Parathyroid adenoma (tissue), 2 donors: ENCODE measurements at regions not wholly inside any gene's neighbourhood (a gene's known extent, or its start where the extent isn't known, plus 50 kb on each side); places are given as distances from the start of the nearest gene placed in this dataset.
"Not testable (repeated sequence)": the region's sequence is repeated elsewhere in the genome, so short reads cannot be mapped to it uniquely, and the experiment has no call there.

Experiments
- H2AFZ ChIP-seq: fragments of 300-600 bp; sonication (generic); one replicate; pipeline ENCODE4 v1.7.0; 2017; ENCODE audit warnings: antibody characterized with exemption, mild to moderate bottlenecking
- H3K27ac ChIP-seq: fragments of 300-600 bp; sonication (generic); one replicate; pipeline ENCODE4 v1.7.0; 2017
- H3K27me3 ChIP-seq: fragments of 300-600 bp; sonication (generic); one replicate; pipeline ENCODE4 v1.7.0; 2017; ENCODE audit warnings: low read length; ENCODE audit not compliant: control insufficient read depth, insufficient read depth
- H3K36me3 ChIP-seq: fragments of 300-600 bp; sonication (generic); one replicate; pipeline ENCODE4 v1.7.0; 2017; ENCODE audit warnings: low read length; ENCODE audit not compliant: control insufficient read depth, insufficient read depth
- H3K4me1 ChIP-seq: fragments of 300-600 bp; sonication (generic); one replicate; pipeline ENCODE4 v1.7.0; 2017; ENCODE audit warnings: control low read depth
- H3K4me2 ChIP-seq: fragments of 300-600 bp; sonication (generic); one replicate; pipeline ENCODE4 v1.7.0; 2017; ENCODE audit warnings: low read length
- H3K4me3 ChIP-seq: fragments of 300-600 bp; sonication (generic); one replicate; pipeline ENCODE4 v1.7.0; 2017; ENCODE audit warnings: low read depth, low read length
- H3K79me2 ChIP-seq: fragments of 300-600 bp; sonication (generic); one replicate; pipeline ENCODE4 v1.7.0; 2017; ENCODE audit warnings: control low read depth
- H3K9ac ChIP-seq: fragments of 300-600 bp; sonication (generic); one replicate; pipeline ENCODE4 v1.7.0; 2017; ENCODE audit warnings: mild to moderate bottlenecking
- H3K9me3 ChIP-seq: fragments of 300-600 bp; sonication (generic); one replicate; pipeline ENCODE4 v1.7.0; 2017; ENCODE audit warnings: low read length; ENCODE audit not compliant: control insufficient read depth
- TF ChIP-seq, protein P1 (sequence below): fragments of 300-600 bp; sonication (generic); IDR thresholded peaks from one replicate; pipeline ENCODE4 v1.7.0; 2017; ENCODE audit warnings: antibody characterized with exemption, mild to moderate bottlenecking
- donor health status: primary hyperparathyroidism.

GRCh38 chr10:65416094-65416493 is 1509.7 kb upstream of the LRRTM3 start:
- H3K4me3 ChIP-seq, result no peak overlapping the region
- H3K4me2 ChIP-seq, result no peak overlapping the region
- H3K9ac ChIP-seq, result no peak overlapping the region
- H3K27me3 ChIP-seq, result no peaks in the 10 kb centered on the region
- no peaks in the 10 kb centered on the region for H3K4me1 ChIP-seq
- TF ChIP-seq, protein P1, sequence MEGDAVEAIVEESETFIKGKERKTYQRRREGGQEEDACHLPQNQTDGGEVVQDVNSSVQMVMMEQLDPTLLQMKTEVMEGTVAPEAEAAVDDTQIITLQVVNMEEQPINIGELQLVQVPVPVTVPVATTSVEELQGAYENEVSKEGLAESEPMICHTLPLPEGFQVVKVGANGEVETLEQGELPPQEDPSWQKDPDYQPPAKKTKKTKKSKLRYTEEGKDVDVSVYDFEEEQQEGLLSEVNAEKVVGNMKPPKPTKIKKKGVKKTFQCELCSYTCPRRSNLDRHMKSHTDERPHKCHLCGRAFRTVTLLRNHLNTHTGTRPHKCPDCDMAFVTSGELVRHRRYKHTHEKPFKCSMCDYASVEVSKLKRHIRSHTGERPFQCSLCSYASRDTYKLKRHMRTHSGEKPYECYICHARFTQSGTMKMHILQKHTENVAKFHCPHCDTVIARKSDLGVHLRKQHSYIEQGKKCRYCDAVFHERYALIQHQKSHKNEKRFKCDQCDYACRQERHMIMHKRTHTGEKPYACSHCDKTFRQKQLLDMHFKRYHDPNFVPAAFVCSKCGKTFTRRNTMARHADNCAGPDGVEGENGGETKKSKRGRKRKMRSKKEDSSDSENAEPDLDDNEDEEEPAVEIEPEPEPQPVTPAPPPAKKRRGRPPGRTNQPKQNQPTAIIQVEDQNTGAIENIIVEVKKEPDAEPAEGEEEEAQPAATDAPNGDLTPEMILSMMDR, result no peak
- no peaks in the 10 kb centered on the region for H3K36me3 ChIP-seq
- no peak overlapping the region for H2AFZ ChIP-seq
- H3K27ac ChIP-seq, result no peak overlapping the region
- no peaks in the 10 kb centered on the region for H3K79me2 ChIP-seq
- no peaks in the 10 kb centered on the region for H3K9me3 ChIP-seq

- TF ChIP-seq, protein P1, result no peak
- no peaks in the 10 kb centered on the region for H3K36me3 ChIP-seq
- no peaks in the 10 kb centered on the region for H3K9me3 ChIP-seq
- no peak overlapping the region for H3K27ac ChIP-seq
- H3K79me2 ChIP-seq, result no peaks in the 10 kb centered on the region
- H3K4me1 ChIP-seq, result no peaks in the 10 kb centered on the region
- no peak overlapping the region for H2AFZ ChIP-seq
- H3K27me3 ChIP-seq, result no peaks in the 10 kb centered on the region
- H3K4me2 ChIP-seq, result no peak overlapping the region
- no peak overlapping the region for H3K4me3 ChIP-seq
- H3K9ac ChIP-seq, result no peak overlapping the region
Measured at GRCh38 chr10:65419629-65420028, 1506.2 kb upstream of the LRRTM3 start.

DNA sequence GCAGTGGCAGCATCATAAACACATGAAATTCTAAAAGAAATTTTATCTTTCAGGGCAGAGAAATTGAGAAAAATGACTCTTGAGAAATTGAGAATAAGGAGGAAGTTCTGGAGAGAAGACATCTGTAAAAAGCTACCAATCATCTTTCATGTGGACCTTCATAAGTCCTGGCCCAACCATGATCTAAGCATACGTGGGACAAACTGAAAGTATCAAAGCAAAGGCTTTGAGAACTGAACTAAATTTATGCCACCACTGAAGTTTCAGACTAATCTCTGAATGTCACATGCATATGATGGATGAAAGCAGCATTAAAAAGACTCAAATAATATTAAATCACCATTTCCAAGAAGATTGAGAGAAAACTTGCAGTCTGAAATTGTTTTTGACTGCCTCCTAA is 1502.8 kb upstream of the LRRTM3 start:
- TF ChIP-seq, protein P1, result no peak
- no peak overlapping the region for H3K4me3 ChIP-seq
- no peak overlapping the region for H2AFZ ChIP-seq
- no peaks in the 10 kb centered on the region for H3K79me2 ChIP-seq
- no peak overlapping the region for H3K4me2 ChIP-seq
- H3K36me3 ChIP-seq, result no peaks in the 10 kb centered on the region
- H3K27me3 ChIP-seq, result no peaks in the 10 kb centered on the region
- no peaks in the 10 kb centered on the region for H3K4me1 ChIP-seq
- no peak overlapping the region for H3K9ac ChIP-seq
- no peak overlapping the region for H3K27ac ChIP-seq
- H3K9me3 ChIP-seq, result no peaks in the 10 kb centered on the region

DNA sequence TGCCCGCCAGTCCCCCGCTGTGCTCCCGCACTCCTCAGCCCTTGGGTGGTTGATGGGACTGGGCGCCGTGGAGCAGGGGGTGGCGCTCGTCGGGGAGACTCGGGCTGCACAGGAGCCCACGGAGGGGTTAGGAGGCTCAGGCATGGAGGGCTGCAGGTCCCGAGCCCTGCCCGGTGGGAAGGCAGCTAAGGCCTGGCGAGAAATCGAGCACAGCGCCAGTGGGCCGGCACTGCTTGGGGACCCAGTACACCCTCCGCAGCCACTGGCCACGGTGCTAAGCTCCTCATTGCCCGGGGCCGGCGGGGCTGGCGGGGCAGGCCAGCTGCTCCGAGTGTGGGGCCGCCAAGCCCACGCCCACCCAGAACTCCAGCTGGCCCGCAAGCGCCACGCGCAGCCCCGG is 1496.5 kb upstream of the LRRTM3 start:
- not testable (repeated sequence) for H3K27me3 ChIP-seq, H3K79me2 ChIP-seq, H3K27ac ChIP-seq, H3K36me3 ChIP-seq, H3K4me3 ChIP-seq, H3K4me2 ChIP-seq, H3K9me3 ChIP-seq, H2AFZ ChIP-seq, H3K4me1 ChIP-seq, H3K9ac ChIP-seq

GRCh38 chr10:65430979-65431378 is 1494.9 kb upstream of the LRRTM3 start:
- Histone ChIP-seq H3K27ac (no peak overlapping the region), H3K9me3 (no peaks in the 10 kb centered on the region), H3K4me2 (no peak overlapping the region), H3K36me3 (no peaks in the 10 kb centered on the region), H3K9ac (no peak overlapping the region), H3K4me1 (no peaks in the 10 kb centered on the region), H3K4me3 (no peak overlapping the region), H2AFZ (no peak overlapping the region), H3K79me2 (no peaks in the 10 kb centered on the region), H3K27me3 (no peaks in the 10 kb centered on the region)
- TF ChIP-seq, protein P1, result no peak
